ENCODE measurements at regions not wholly inside any gene's neighbourhood (a gene's known extent, or its start where the extent isn't known, plus 50 kb on each side); places are given as distances from the start of the nearest gene placed in this dataset.

DNA sequence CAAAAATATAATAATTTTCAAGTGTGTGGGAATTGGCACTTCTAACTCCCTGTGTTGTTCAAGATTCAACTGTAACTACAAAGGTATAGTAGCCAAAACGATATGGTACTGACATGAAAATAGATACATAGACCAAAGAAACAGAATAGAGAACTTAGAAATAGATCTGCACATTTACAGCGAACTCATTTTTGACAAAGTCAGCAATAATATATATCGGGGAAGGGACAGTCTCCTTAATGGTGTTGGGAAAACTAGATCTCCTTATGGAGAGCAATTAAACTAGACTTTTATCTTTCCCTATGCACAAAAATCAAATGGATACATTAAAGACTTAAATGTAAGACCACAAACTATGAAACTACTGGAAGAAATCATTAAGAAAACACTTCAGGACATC lies 1530.6 kb upstream of the SLC39A10 start:
- ChIA-PET CTCF (no interaction called here), POLR2A (no interaction called here)
- Mint-ChIP-seq H3K9me3 (peaks cover 3% of the 10 kb centered on the region), H3K27ac (no peak overlapping the region), H3K36me3 (ENCODE audit: low read depth) (no peaks in the 10 kb centered on the region), H3K4me1 (no peaks in the 10 kb centered on the region), H3K4me3 (no peak overlapping the region), H3K27me3 (no peaks in the 10 kb centered on the region)
- intact Hi-C loops (cut with micrococcal nuclease), result no loop called here
- TF ChIP-seq, protein P1, sequence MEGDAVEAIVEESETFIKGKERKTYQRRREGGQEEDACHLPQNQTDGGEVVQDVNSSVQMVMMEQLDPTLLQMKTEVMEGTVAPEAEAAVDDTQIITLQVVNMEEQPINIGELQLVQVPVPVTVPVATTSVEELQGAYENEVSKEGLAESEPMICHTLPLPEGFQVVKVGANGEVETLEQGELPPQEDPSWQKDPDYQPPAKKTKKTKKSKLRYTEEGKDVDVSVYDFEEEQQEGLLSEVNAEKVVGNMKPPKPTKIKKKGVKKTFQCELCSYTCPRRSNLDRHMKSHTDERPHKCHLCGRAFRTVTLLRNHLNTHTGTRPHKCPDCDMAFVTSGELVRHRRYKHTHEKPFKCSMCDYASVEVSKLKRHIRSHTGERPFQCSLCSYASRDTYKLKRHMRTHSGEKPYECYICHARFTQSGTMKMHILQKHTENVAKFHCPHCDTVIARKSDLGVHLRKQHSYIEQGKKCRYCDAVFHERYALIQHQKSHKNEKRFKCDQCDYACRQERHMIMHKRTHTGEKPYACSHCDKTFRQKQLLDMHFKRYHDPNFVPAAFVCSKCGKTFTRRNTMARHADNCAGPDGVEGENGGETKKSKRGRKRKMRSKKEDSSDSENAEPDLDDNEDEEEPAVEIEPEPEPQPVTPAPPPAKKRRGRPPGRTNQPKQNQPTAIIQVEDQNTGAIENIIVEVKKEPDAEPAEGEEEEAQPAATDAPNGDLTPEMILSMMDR (IDR thresholded peaks at IDR 0.05), result no peak
- DNase-seq, result no peak
- no peak for ATAC-seq (ENCODE audit: low read depth)

DNA sequence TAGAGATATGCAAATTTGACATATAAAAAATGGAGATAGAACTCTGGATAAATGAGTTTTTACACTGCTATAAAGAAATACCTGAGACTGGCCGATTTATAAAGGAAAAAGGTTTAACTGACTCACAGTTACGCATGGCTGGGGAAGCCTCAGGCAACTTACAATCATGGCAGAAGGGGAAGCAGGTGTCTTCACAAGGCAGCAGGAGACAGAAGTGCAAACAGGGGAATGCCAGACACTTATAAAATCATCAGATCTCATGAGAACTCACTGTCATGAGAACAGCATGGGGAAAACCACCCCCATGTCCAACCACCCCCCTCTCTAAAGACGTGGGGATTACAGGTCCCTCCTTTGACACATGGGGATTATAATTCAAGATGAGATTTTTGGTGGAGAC lies 1540.2 kb upstream of the SLC39A10 start:
- intact Hi-C loops (cut with micrococcal nuclease), result no loop called here
- ChIA-PET POLR2A (no interaction called here), CTCF (no interaction called here)
- Mint-ChIP-seq H3K4me3 (no peak overlapping the region), H3K9me3 (peaks cover 5% of the 10 kb centered on the region), H3K27me3 (no peaks in the 10 kb centered on the region), H3K27ac (no peak overlapping the region), H3K36me3 (ENCODE audit: low read depth) (no peaks in the 10 kb centered on the region), H3K4me1 (peaks cover 4% of the 10 kb centered on the region)
- TF ChIP-seq, protein P1 (IDR thresholded peaks at IDR 0.05), result no peak
- DNase-seq (no peak), ATAC-seq (ENCODE audit: low read depth) (peak; percentile 31)

DNA sequence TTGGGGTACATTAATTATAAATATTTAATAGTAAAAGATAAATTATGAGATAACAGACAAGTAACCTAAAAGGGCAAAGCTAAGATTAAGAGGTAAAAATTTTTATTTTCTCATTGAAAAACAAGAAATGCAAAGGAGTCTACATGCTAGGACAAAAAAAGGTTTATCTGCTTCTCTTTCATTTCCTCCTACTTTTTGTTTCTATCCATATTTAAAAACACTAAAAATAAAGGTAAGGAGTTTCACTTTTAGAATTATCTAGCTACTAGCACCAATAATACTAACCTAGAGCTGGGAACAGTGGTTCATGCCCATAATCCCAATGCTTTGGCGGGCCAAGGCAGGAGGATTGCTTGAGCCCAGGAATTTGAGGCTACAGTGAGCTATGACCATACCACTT lies 1551.7 kb upstream of the SLC39A10 start:
- TF ChIP-seq, protein P1 (IDR thresholded peaks at IDR 0.05), result no peak
- POLR2A ChIA-PET, result interaction anchor here (0.6 kb wide), 1 partner anchor 715 kb away, joined by 3 read pairs; no protein-coding TSS in a partner anchor
- Mint-ChIP-seq H3K27ac (no peak overlapping the region), H3K9me3 (no peaks in the 10 kb centered on the region), H3K27me3 (no peaks in the 10 kb centered on the region), H3K36me3 (ENCODE audit: low read depth) (no peaks in the 10 kb centered on the region), H3K4me3 (no peak overlapping the region), H3K4me1 (peaks cover 26% of the 10 kb centered on the region)
- CTCF ChIA-PET, result no interaction called here
- no peak for DNase-seq
- intact Hi-C loops (cut with micrococcal nuclease), result no loop called here
- no peak for ATAC-seq (ENCODE audit: low read depth)

DNA sequence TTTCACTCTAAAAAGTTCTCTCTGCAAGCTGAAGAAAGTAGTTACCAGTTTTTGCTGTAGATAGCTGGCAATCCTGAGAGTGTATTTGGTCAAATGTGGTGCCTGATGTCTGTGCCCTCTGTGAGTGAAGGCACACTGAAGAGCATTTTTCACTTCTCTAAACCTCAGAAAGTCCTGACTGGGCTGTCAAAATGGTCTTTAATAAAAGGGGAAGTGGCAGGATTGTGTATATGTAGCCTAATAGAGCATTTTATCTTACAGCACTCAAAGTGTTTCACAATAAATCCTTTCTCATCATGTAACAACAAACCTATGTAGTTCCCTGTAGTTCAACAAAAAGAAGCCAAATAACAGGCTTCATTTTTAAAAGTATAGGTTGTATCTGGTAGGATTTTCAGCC lies 1552.3 kb upstream of the SLC39A10 start:
- intact Hi-C loops (cut with micrococcal nuclease), result no loop called here
- ATAC-seq (ENCODE audit: low read depth) (peak; percentile 99), DNase-seq (no peak)
- CTCF ChIA-PET, result no interaction called here
- H3K9me3 Mint-ChIP-seq, result no peaks in the 10 kb centered on the region
- peak overlapping the region; percentile 72 for H3K27ac Mint-ChIP-seq
- TF ChIP-seq, protein P1 (IDR thresholded peaks at IDR 0.05), result no peak
- H3K36me3 Mint-ChIP-seq (ENCODE audit: low read depth), result no peaks in the 10 kb centered on the region
- peaks cover 26% of the 10 kb centered on the region for H3K4me1 Mint-ChIP-seq
- H3K4me3 Mint-ChIP-seq, result peak overlapping the region; percentile 52
- H3K27me3 Mint-ChIP-seq, result no peaks in the 10 kb centered on the region
- POLR2A ChIA-PET, result interaction anchor here (1.5 kb wide), 1 partner anchor 1552 kb away, joined by 4 read pairs; the partner anchor contains the start of gene SLC39A10

DNA sequence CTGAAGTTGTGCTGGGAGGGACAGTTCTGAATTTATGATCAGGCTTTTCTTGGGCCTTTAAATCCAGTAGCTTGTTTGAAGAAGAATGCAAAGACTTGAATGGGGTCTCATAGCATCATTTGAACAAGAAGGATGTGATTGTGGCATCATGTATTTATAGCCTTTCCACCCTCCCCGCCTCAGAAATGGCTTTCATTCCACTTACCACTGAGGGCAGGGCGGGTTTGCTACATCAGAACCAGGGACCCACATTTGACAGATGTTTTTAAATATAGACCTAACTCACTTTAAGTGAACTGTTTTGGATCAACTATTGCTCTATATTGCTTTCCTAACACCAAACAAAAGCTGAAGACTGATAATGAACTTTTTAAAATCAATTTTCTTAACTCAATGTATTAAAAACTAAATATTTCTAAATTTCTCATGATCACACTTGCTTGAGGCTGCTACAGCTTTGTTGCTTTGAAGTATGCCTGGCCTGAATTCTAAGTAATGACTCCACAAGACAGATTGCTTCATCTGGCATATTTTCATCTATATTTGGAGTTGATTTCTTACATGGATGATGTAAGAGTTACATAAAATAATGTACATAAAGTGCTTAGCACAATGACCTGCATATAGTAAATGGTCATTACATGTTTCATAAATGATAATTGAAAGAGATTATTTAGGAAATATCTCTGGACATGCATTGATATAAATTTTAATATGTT lies 1552.9 kb upstream of the SLC39A10 start:
- no peaks in the 10 kb centered on the region for H3K27me3 Mint-ChIP-seq
- ChIA-PET CTCF (no interaction called here), POLR2A (interaction anchor here (1.5 kb wide), 1 partner anchor 1553 kb away, joined by 4 read pairs; the partner anchor contains the start of gene SLC39A10)
- H3K4me1 Mint-ChIP-seq, result peaks cover 26% of the 10 kb centered on the region
- H3K27ac Mint-ChIP-seq, result peak overlapping the region; percentile 72
- no peaks in the 10 kb centered on the region for H3K36me3 Mint-ChIP-seq (ENCODE audit: low read depth)
- H3K4me3 Mint-ChIP-seq, result no peak overlapping the region
- DNase-seq (no peak), ATAC-seq (ENCODE audit: low read depth) (no peak)
- intact Hi-C loops (cut with micrococcal nuclease), result no loop called here
- H3K9me3 Mint-ChIP-seq, result no peaks in the 10 kb centered on the region
- TF ChIP-seq, protein P1 (IDR thresholded peaks at IDR 0.05), result no peak
